ENCODE measurements at regions not wholly inside any gene's neighbourhood (a gene's known extent, or its start where the extent isn't known, plus 50 kb on each side); places are given as distances from the start of the nearest gene placed in this dataset.

- TF ChIP-seq EP300 (IDR thresholded peaks at IDR 0.05; ENCODE audit: borderline replicate concordance) (no peak), TCF12 (IDR thresholded peaks at IDR 0.05; ENCODE audit: low read depth) (no peak), USF1 (IDR thresholded peaks at IDR 0.05) (no peak), RAD21 (IDR thresholded peaks at IDR 0.05; ENCODE audit: low read depth) (no peak)
Observed at GRCh38 chr1:80278936-80279335, 1272.4 kb upstream of the ADGRL4 start.
